ENCODE measurements at regions not wholly inside any gene's neighbourhood (a gene's known extent, or its start where the extent isn't known, plus 50 kb on each side); places are given as distances from the start of the nearest gene placed in this dataset.

GRCh38 chr14:30345511-30345910, 213.4 kb upstream of the G2E3 start:
- TF ChIP-seq POLR2A (IDR thresholded peaks at IDR 0.05), result no peak
- TF ChIP-seq CTCF (IDR thresholded peaks at IDR 0.05), result no peak
- H3K4me3 ChIP-seq (replicated peaks in 1 of 3), result no peak overlapping the region
- no peaks in the 10 kb centered on the region for H3K4me1 ChIP-seq
- DNase-seq, result no peak
- H3K9me3 ChIP-seq, result no peaks in the 10 kb centered on the region
- H3K27me3 ChIP-seq, result no peaks in the 10 kb centered on the region
- H3K27ac ChIP-seq, result no peak overlapping the region
- no peaks in the 10 kb centered on the region for H3K36me3 ChIP-seq
- 94 to 97% methylated on average over 1 of the region's 1 CpG for WGBS, 2 donors
- intact Hi-C loops (cut with DNase I), result no loop called here

GRCh38 chr14:30348445-30348844, 210.5 kb upstream of the G2E3 start:
- 96% methylated on average over 2 of the region's 2 CpGs for WGBS, 2 donors
- Histone ChIP-seq H3K27me3 (no peaks in the 10 kb centered on the region), H3K4me1 (no peaks in the 10 kb centered on the region), H3K9me3 (no peaks in the 10 kb centered on the region), H3K27ac (no peak overlapping the region), H3K4me3 (replicated peaks in 1 of 3) (no peak overlapping the region), H3K36me3 (no peaks in the 10 kb centered on the region)
- TF ChIP-seq CTCF (IDR thresholded peaks at IDR 0.05) (no peak), POLR2A (IDR thresholded peaks at IDR 0.05) (no peak)
- DNase-seq, result no peak
- intact Hi-C loops (cut with DNase I), result no loop called here

GRCh38 chr14:30349520-30349919, 209.4 kb upstream of the G2E3 start:
- Histone ChIP-seq H3K4me1 (no peaks in the 10 kb centered on the region), H3K36me3 (no peaks in the 10 kb centered on the region), H3K27ac (no peak overlapping the region), H3K4me3 (replicated peaks in 1 of 3) (no peak overlapping the region), H3K9me3 (no peaks in the 10 kb centered on the region), H3K27me3 (no peaks in the 10 kb centered on the region)
- no peak for TF ChIP-seq POLR2A (IDR thresholded peaks at IDR 0.05)
- no peak for TF ChIP-seq CTCF (IDR thresholded peaks at IDR 0.05)
- no peak for DNase-seq
- intact Hi-C loops (cut with DNase I), result no loop called here
- WGBS, 2 donors, result 74 to 78% methylated on average over 3 of the region's 3 CpGs

GRCh38 chr14:30354439-30354838, 204.5 kb upstream of the G2E3 start:
- intact Hi-C loops (cut with DNase I), result no loop called here
- Histone ChIP-seq H3K4me3 (replicated peaks in 1 of 3) (no peak overlapping the region), H3K27ac (no peak overlapping the region), H3K27me3 (no peaks in the 10 kb centered on the region), H3K9me3 (no peaks in the 10 kb centered on the region), H3K36me3 (no peaks in the 10 kb centered on the region), H3K4me1 (peaks cover 5 to 11% of the 10 kb centered on the region in 2 donors)
- DNase-seq, result no peak
- 60 to 72% methylated on average over 1 of the region's 1 CpG for WGBS, 2 donors
- TF ChIP-seq POLR2A (IDR thresholded peaks at IDR 0.05) (no peak), CTCF (IDR thresholded peaks at IDR 0.05) (no peak)

GRCh38 chr14:30355431-30355913, 203.5 kb upstream of the G2E3 start:
- H3K27me3 ChIP-seq, result no peaks in the 10 kb centered on the region
- no peak overlapping the region for H3K4me3 ChIP-seq (replicated peaks in 1 of 3)
- H3K27ac ChIP-seq, result no peak overlapping the region
- 65 to 71% methylated on average over 5 of the region's 5 CpGs for WGBS, 2 donors
- no peak for DNase-seq
- TF ChIP-seq POLR2A (IDR thresholded peaks at IDR 0.05), result no peak
- no peak for TF ChIP-seq CTCF (IDR thresholded peaks at IDR 0.05)
- H3K4me1 ChIP-seq, result peaks cover 5 to 11% of the 10 kb centered on the region in 2 donors
- H3K36me3 ChIP-seq, result no peaks in the 10 kb centered on the region
- H3K9me3 ChIP-seq, result no peaks in the 10 kb centered on the region
- intact Hi-C loops (cut with DNase I), result no loop called here
